GM21529 (cell line): ENCODE measurements at regions not wholly inside any gene's neighbourhood (a gene's known extent, or its start where the extent isn't known, plus 50 kb on each side); places are given as distances from the start of the nearest gene placed in this dataset.

Experiments
- ATAC-seq: cut with Tn5 transposase; IDR thresholded peaks from one replicate; pipeline ENCODE4 v1.9.1; 2021; ENCODE audit not compliant: unreplicated experiment

GRCh38 chr6:14742680-14743079, 503.2 kb upstream of the JARID2 start:
- no peak for ATAC-seq

- no peak for ATAC-seq
Observed at GRCh38 chr6:14743144-14743473, 502.8 kb upstream of the JARID2 start.

GRCh38 chr6:14743474-14744211, 502.2 kb upstream of the JARID2 start:
- ATAC-seq = no peak

- no peak for ATAC-seq
Observed at GRCh38 chr6:14744212-14744556, 501.7 kb upstream of the JARID2 start.

GRCh38 chr6:14746139-14746837, 499.6 kb upstream of the JARID2 start:
- no peak for ATAC-seq

DNA sequence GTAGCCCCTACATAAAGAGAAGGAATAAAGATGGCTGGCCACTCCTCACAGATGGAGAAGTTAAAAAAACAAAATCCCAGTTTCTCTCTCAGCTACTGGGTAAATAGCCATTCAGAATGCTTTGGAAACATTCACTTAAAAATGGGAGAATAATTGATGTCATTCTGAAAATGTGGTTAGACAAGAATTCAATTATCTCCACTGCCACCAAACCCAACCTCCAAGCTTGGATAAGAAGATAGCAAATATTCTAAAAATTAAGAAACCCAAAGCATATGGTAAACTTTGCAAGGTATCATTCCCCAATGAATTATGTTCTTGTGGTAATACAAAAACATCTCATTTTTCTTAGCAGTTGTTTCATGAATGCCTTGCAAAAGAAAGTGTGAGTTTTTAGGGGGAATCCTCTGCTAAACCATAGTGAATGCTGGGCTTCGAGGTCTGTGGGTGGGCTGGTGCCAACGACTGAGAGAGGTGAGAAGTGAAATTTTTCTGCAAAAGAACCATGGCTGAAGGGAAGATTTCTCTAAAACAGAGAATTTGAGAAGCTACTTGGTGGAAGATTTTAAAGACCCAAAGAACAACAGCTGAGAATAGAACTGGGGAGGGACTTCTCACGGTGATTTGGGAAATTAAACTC, 497.9 kb upstream of the JARID2 start:
- no peak for ATAC-seq

GRCh38 chr6:14748679-14749078, 497.2 kb upstream of the JARID2 start:
- no peak for ATAC-seq

DNA sequence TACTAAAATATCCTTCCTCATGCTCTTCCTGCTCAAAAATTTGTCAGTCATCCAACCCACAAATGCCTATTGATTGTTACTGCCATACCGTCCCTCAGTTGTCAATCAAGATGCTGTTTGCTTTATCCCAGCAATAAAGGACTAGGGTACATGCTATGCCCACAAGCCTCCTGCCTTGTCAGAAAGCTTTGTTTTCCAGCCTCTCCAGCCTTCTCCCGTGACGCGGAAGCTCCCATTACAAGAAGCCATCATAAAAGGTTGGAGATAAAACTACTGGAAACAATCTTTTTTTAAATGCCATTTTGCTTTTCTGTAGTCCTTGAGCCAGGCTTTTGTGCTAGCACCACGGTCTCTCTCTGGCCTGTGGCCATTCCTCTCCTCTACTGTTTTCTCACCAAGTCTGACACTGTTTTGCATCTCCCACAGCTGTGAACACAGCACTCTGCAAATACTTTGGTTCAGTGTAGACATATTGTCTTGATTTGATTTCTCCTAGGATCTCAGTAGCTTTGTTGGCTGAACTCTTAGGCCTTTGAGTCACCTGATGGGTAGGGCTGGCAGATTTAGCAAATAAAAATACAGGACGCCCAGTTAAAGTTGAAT, 495.7 kb upstream of the JARID2 start:
- no peak for ATAC-seq

- no peak for ATAC-seq
Observed at GRCh38 chr6:14751645-14752175, 494.2 kb upstream of the JARID2 start.

DNA sequence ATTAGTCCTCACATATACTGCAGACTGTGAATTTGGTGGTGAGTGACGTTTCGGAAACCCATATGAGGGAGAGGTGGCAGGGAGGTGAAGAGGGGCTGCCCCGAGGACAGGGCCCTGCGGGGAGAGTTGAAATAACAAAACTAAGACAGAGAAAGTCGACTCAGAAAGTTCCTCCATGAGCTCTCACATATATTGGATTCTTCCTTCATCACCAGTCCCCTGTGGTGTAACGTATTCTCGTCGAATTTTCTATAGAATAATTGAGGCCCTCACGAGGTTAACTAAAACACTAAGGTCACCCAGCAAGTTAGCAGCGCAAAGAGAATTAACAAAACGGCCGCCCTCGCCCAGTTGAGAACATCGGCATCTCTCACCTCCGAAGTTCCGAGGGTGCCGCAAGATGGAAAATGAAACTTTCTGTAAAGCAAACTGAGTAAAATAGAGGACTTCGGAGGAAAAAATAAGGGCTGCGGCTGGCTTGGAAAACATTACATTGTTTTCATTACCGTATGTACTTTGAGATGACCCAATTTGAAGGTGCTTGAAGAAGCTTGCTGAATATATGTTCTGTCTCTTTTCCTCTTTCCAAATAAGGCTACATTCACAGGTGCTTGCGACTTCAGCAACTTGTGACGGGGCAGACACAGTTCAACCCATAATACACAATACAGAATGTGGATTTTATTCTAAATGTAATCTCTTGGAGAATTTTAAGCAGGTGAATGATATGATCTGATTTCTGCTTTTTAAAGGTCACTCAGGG, 490.9 kb upstream of the JARID2 start:
- ATAC-seq = no peak

- ATAC-seq = no peak
Observed at GRCh38 chr6:14756340-14756739, 489.5 kb upstream of the JARID2 start.

DNA sequence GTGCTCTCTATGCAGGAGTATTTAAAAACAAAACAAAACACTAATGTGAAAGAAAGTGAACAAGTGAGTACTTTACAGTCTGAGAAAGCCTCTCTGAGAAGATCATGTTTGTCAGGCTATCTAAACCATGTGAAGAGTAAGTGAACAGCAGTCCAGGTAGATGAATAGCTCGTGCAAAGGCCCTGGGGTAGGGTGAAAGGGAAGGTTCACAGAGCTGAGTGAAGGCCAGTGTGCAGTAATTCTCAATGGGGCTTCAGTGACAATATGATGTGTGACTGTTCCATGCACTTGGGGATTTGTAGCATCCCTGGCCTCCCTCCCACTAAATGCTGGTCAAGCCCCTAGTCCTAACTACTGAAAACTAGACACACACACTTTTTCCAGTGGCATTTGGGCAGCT, 488.9 kb upstream of the JARID2 start:
- ATAC-seq = no peak

- no peak for ATAC-seq
Observed at GRCh38 chr6:14757418-14757817, 488.5 kb upstream of the JARID2 start.

- ATAC-seq = no peak
Observed at GRCh38 chr6:14758421-14759081, 487.3 kb upstream of the JARID2 start.

GRCh38 chr6:14759976-14760672, 485.7 kb upstream of the JARID2 start:
- no peak for ATAC-seq

DNA sequence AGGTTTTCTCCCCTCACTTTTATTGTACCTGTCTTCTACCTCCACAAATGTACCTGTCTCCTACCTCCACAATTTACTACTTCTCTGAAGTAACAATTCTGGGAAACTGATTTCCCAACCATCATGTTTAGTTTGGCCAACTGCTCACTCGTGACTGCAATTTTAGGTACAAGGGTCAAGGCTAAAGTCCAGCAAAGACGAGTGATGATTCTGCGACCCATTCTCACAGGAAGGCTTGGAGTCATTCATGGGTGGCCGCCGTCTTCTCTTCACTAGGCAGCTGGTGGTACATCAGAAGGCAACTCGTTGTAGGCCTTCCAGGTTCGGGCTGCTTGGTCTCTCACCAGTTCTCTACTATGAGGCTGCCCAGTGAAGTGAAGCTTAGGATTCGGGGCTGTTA, 483.8 kb upstream of the JARID2 start:
- no peak for ATAC-seq

- no peak for ATAC-seq
Observed at GRCh38 chr6:14763139-14763538, 482.7 kb upstream of the JARID2 start.

- no peak for ATAC-seq
Observed at GRCh38 chr6:14763616-14764015, 482.3 kb upstream of the JARID2 start.

DNA sequence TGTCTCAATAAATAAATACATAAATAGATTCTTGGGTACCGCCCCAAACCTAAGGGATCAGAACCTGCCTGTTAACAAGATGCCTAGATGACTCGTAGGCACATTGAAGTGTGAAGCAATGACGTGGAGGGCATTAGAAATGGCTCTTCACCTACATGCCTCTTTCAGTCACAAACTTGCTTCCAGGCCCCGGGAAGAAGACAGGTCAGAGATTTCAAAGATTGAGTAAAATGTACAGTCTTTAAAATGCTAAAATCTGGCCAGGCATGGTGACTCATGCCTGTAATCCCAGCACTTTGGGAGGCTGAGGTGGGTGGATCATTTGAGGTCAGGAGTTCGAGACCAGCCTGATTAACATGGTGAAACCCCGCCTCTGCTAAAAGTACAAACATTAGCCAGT, 480.8 kb upstream of the JARID2 start:
- no peak for ATAC-seq
